Muscle layer of duodenum (tissue), 2 donors: ENCODE measurements at regions not wholly inside any gene's neighbourhood (a gene's known extent, or its start where the extent isn't known, plus 50 kb on each side); places are given as distances from the start of the nearest gene placed in this dataset.

ENCODE experiments used
- H3K27ac ChIP-seq: one replicate; pipeline ENCODE4 v1.7.0; 2013; ENCODE audit warnings: mild to moderate bottlenecking, low read length
- H3K27me3 ChIP-seq: one replicate; pipeline ENCODE4 v1.7.0; 2013; ENCODE audit warnings: low read depth, mild to moderate bottlenecking, control low read depth, low read length
- H3K36me3 ChIP-seq, 2 donors: one replicate each; pipeline ENCODE4 v1.7.0; 2013; ENCODE audit warnings: low read length in 2 of 2, control low read depth in 1 of 2, mild to moderate bottlenecking in 1 of 2; ENCODE audit not compliant: insufficient read depth in 2 of 2, control insufficient read depth in 1 of 2
- H3K4me1 ChIP-seq, 2 donors: one replicate each; pipeline ENCODE4 v1.7.0; 2013; ENCODE audit warnings: low read length in 2 of 2, mild to moderate bottlenecking in 2 of 2, control low read depth in 1 of 2, moderate library complexity in 1 of 2; ENCODE audit not compliant: insufficient read depth in 2 of 2, control insufficient read depth in 1 of 2
- H3K4me3 ChIP-seq, 2 donors: one replicate each; pipeline ENCODE4 v1.7.0; 2013; ENCODE audit warnings: low read length in 2 of 2, low read depth in 1 of 2, mild to moderate bottlenecking in 1 of 2
- H3K9me3 ChIP-seq, 2 donors: one replicate each; pipeline ENCODE4 v1.7.0; 2013; ENCODE audit warnings: low read length in 2 of 2, control low read depth in 1 of 2, mild to moderate bottlenecking in 1 of 2; ENCODE audit not compliant: control insufficient read depth in 1 of 2
- donor health status: healthy.

- no peaks in the 10 kb centered on the region for H3K36me3 ChIP-seq
- no peaks in the 10 kb centered on the region for H3K9me3 ChIP-seq
- no peaks in the 10 kb centered on the region for H3K27me3 ChIP-seq
- no peak overlapping the region for H3K27ac ChIP-seq
- H3K4me1 ChIP-seq: no peaks in the 10 kb centered on the region
- no peak overlapping the region for H3K4me3 ChIP-seq
Observed at GRCh38 chr12:92072112-92072511, 73.5 kb downstream of the BTG1 start.

DNA sequence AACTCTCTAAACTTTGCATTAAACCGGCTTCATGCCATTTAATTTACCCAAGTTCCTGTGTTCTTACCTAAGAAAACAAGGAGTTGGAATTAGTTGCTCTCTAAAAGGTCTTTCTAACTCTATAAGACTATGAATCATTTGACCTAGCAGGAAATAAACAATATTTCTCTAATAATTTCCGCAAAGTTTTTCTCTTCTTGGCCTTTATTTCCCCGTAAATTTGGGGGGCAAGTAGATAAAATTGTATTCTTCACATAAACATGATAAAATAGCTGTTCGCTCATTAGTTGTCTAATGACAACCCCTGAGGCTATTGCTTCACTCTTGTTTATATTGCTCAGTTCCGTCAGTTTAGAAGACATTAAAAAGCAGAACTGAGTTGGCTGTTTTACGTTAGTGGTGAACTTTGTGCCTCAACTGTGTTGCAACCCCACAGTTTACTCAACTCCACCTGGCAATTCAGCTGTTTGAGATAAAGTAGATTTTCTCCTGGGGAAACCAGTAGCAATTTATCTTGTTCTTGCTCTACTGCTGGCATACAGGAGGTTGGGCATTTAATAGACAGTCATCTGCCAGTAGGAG, 74.7 kb downstream of the BTG1 start:
- Histone ChIP-seq H3K27me3 (no peaks in the 10 kb centered on the region), H3K4me3 (no peak overlapping the region), H3K4me1 (no peaks in the 10 kb centered on the region), H3K36me3 (no peaks in the 10 kb centered on the region), H3K9me3 (no peaks in the 10 kb centered on the region), H3K27ac (peak overlapping the region; percentile 78)

GRCh38 chr12:92070054-92070863, 75.4 kb downstream of the BTG1 start:
- Histone ChIP-seq H3K27ac (peak overlapping the region; percentile 78), H3K4me3 (no peak overlapping the region), H3K36me3 (no peaks in the 10 kb centered on the region), H3K4me1 (no peaks in the 10 kb centered on the region), H3K27me3 (no peaks in the 10 kb centered on the region), H3K9me3 (no peaks in the 10 kb centered on the region)

DNA sequence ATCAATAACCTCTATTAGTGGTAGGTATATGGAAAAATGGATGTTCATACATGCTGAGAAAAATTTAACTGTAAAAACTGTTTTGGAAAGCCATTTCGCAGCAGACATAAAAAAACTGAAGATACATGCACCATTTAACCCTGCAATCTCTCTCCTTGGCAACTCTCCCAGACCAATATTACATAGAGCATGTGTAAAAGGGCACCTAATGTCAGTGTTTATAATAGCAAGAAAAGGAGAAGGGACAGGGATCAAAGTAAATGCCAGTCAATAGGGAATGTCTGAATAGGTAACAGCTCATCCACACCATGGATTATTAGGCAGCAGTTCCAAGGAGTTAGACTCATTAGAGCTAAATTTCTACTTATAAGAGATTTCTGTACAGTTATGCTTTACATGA, 77.2 kb downstream of the BTG1 start:
- no peaks in the 10 kb centered on the region for H3K36me3 ChIP-seq
- no peaks in the 10 kb centered on the region for H3K9me3 ChIP-seq
- H3K27ac ChIP-seq: no peak overlapping the region
- H3K27me3 ChIP-seq: no peaks in the 10 kb centered on the region
- peaks cover 0 to 6% of the 10 kb centered on the region in 2 donors for H3K4me1 ChIP-seq
- H3K4me3 ChIP-seq: no peak overlapping the region

- H3K27me3 ChIP-seq: no peaks in the 10 kb centered on the region
- no peaks in the 10 kb centered on the region for H3K9me3 ChIP-seq
- H3K4me3 ChIP-seq: no peak overlapping the region
- peak overlapping the region; percentile 32 for H3K27ac ChIP-seq
- H3K4me1 ChIP-seq: peaks cover 0 to 6% of the 10 kb centered on the region in 2 donors
- no peaks in the 10 kb centered on the region for H3K36me3 ChIP-seq
Observed at GRCh38 chr12:92065639-92066038, 80.0 kb downstream of the BTG1 start.

- Histone ChIP-seq H3K4me3 (peak overlapping the region in 1 of 2 donors; percentile 7), H3K4me1 (peaks cover 0 to 7% of the 10 kb centered on the region in 2 donors), H3K9me3 (no peaks in the 10 kb centered on the region), H3K36me3 (no peaks in the 10 kb centered on the region), H3K27ac (peak overlapping the region; percentile 32), H3K27me3 (no peaks in the 10 kb centered on the region)
Observed at GRCh38 chr12:92065018-92065499, 80.6 kb downstream of the BTG1 start.

DNA sequence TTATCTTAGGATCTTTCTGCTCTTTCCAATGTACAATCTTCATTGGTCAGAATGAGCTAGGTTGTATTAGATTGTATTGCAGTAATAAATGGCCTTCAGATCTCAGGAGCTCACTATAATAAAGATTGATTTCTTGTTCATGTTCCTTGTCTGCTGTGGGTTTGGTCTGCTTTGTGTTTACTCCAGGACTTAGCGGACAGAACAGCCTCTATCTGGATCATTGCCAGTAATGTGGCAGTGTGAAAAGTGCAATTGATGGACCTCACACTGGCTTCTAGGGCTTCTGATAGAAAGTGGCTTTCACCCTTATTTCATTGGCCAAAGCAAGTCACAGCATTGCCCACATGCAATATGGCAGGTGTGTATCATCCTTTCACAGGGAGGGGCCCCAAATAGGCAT, 81.2 kb downstream of the BTG1 start:
- H3K36me3 ChIP-seq: no peaks in the 10 kb centered on the region
- no peak overlapping the region for H3K4me3 ChIP-seq
- peaks cover 4 to 10% of the 10 kb centered on the region in 2 donors for H3K4me1 ChIP-seq
- H3K9me3 ChIP-seq: no peaks in the 10 kb centered on the region
- H3K27me3 ChIP-seq: no peaks in the 10 kb centered on the region
- H3K27ac ChIP-seq: no peak overlapping the region

- no peaks in the 10 kb centered on the region for H3K27me3 ChIP-seq
- H3K27ac ChIP-seq: no peak overlapping the region
- H3K36me3 ChIP-seq: no peaks in the 10 kb centered on the region
- peaks cover 4 to 10% of the 10 kb centered on the region in 2 donors for H3K4me1 ChIP-seq
- no peaks in the 10 kb centered on the region for H3K9me3 ChIP-seq
- no peak overlapping the region for H3K4me3 ChIP-seq
Observed at GRCh38 chr12:92063641-92064040, 82.0 kb downstream of the BTG1 start.

- peaks cover 4 to 10% of the 10 kb centered on the region in 2 donors for H3K4me1 ChIP-seq
- no peak overlapping the region for H3K4me3 ChIP-seq
- no peak overlapping the region for H3K27ac ChIP-seq
- H3K27me3 ChIP-seq: no peaks in the 10 kb centered on the region
- no peaks in the 10 kb centered on the region for H3K36me3 ChIP-seq
- no peaks in the 10 kb centered on the region for H3K9me3 ChIP-seq
Observed at GRCh38 chr12:92062539-92063493, 82.8 kb downstream of the BTG1 start.

- Histone ChIP-seq H3K4me1 (peaks cover 4 to 10% of the 10 kb centered on the region in 2 donors), H3K27ac (no peak overlapping the region), H3K27me3 (no peaks in the 10 kb centered on the region), H3K36me3 (no peaks in the 10 kb centered on the region), H3K9me3 (no peaks in the 10 kb centered on the region), H3K4me3 (no peak overlapping the region)
Observed at GRCh38 chr12:92061061-92061460, 84.6 kb downstream of the BTG1 start.

DNA sequence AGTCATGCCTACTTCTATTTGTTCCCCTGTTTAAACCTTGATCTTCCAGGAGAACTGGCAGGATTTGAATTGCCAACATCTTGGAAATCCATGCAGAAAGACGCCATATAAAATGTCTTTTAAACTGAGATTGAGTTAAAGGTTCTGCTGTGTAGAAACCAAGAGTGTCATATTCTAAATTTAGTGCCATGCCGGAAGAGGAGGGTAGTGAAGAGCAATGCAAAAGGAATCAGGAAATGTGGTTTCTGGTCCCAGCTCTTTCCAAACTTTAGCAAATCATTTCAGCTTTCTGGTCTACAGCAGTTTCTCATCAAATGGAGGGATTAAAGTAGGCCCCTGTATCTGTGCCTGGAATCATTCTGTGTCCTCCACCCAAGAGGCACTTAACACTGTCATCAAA, 85.7 kb downstream of the BTG1 start:
- no peak overlapping the region for H3K4me3 ChIP-seq
- H3K27me3 ChIP-seq: no peaks in the 10 kb centered on the region
- H3K36me3 ChIP-seq: no peaks in the 10 kb centered on the region
- H3K4me1 ChIP-seq: peaks cover 4 to 10% of the 10 kb centered on the region in 2 donors
- H3K27ac ChIP-seq: no peak overlapping the region
- H3K9me3 ChIP-seq: no peaks in the 10 kb centered on the region
